ENCODE measurements at regions not wholly inside any gene's neighbourhood (a gene's known extent, or its start where the extent isn't known, plus 50 kb on each side); places are given as distances from the start of the nearest gene placed in this dataset.

DNA sequence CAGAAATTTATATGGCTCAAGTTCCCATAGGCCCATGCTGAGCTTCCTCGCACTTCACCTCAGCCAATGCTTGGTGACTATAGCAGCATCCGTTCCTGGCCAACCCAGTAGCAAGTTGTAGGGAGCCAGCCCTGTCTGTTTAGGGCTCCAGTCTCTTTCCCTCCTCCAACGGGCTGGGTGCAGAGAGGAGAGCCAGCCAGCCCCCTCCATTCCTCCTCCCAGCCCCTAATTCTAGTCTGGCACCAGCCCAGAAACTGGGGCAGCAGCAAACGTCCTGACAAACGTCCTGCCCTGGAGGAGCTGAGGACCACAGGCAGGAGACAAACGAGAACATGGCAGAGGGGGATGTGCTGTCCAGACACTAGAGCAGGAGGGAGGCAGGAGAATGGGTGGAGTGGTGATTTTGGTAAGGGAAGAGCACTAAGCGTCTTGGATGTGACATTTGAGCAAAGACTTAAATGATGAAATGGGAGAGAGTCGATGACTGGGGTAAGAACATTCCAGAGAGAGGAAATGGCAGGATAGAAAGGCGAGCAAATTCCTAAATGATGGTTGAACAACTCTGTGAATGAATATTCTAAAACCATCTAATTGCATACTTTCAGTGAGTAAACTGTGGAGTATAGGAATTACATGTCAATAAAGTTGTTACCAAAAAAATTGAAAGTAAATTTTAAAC lies 222.5 kb upstream of the DAPK1 start:
- Histone ChIP-seq H4K20me1 (replicated peaks; ENCODE audit: control insufficient read depth, extremely low read depth, insufficient read depth, low read length) (no peaks in the 10 kb centered on the region), H3K9ac (replicated peaks; ENCODE audit: extremely low read depth, insufficient read depth, low read length) (no peak overlapping the region), H3K36me3 (ENCODE audit: control insufficient read depth in 2 of 2, extremely low read depth in 1 of 2, insufficient read depth in 2 of 2, low read length in 2 of 2) (no peaks in the 10 kb centered on the region), H3K79me2 (ENCODE audit: control insufficient read depth, insufficient read depth, low read length) (no peaks in the 10 kb centered on the region), H3K9me3 (replicated peaks; ENCODE audit: control insufficient read depth, insufficient read depth, low read length) (no peaks in the 10 kb centered on the region), H2AFZ (ENCODE audit: low read depth, low read length) (no peak overlapping the region), H3K4me3 (replicated peaks in 1 of 3; ENCODE audit: insufficient read depth in 1 of 3, low read depth in 1 of 3, low read length in 3 of 3) (no peak overlapping the region), H3K4me2 (ENCODE audit: insufficient read depth, low read length) (no peak overlapping the region), H3K4me1 (ENCODE audit: control insufficient read depth, extremely low read depth, insufficient read depth, low read length) (peaks cover 7% of the 10 kb centered on the region), H3K9me1 (replicated peaks; ENCODE audit: control insufficient read depth, extremely low read depth, insufficient read depth, low read length) (no peaks in the 10 kb centered on the region), H3K27ac (ENCODE audit: insufficient read depth, low read depth, low read length) (no peak overlapping the region), H3K27me3 (ENCODE audit: control insufficient read depth in 2 of 2, insufficient read depth in 2 of 2, low read length in 2 of 2) (no peaks in the 10 kb centered on the region)
- TF ChIP-seq POLR2A (IDR thresholded peaks at IDR 0.05; ENCODE audit: low read depth, low read length) (no peak), EZH2 (IDR thresholded peaks at IDR 0.05; ENCODE audit: borderline replicate concordance, low read depth, low read length, severe bottlenecking) (no peak), MYC (IDR thresholded peaks at IDR 0.05; ENCODE audit: low read depth, low read length) (no peak), JUN (IDR thresholded peaks at IDR 0.05; ENCODE audit: borderline replicate concordance, insufficient read depth, insufficient read length, low read depth) (no peak), FOS (IDR thresholded peaks at IDR 0.05; ENCODE audit: borderline replicate concordance, insufficient read depth, low read length) (no peak), GATA2 (IDR thresholded peaks at IDR 0.05; ENCODE audit: insufficient read depth, insufficient read length, low read depth, low read length) (no peak), POLR2AphosphoS5 (IDR thresholded peaks at IDR 0.05; ENCODE audit: insufficient read depth, low read depth, low read length) (no peak)
- TF ChIP-seq, protein P1, sequence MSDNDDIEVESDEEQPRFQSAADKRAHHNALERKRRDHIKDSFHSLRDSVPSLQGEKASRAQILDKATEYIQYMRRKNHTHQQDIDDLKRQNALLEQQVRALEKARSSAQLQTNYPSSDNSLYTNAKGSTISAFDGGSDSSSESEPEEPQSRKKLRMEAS (IDR thresholded peaks at IDR 0.05; ENCODE audit: insufficient read depth, insufficient read length), result no peak
- TF ChIP-seq, protein P2, sequence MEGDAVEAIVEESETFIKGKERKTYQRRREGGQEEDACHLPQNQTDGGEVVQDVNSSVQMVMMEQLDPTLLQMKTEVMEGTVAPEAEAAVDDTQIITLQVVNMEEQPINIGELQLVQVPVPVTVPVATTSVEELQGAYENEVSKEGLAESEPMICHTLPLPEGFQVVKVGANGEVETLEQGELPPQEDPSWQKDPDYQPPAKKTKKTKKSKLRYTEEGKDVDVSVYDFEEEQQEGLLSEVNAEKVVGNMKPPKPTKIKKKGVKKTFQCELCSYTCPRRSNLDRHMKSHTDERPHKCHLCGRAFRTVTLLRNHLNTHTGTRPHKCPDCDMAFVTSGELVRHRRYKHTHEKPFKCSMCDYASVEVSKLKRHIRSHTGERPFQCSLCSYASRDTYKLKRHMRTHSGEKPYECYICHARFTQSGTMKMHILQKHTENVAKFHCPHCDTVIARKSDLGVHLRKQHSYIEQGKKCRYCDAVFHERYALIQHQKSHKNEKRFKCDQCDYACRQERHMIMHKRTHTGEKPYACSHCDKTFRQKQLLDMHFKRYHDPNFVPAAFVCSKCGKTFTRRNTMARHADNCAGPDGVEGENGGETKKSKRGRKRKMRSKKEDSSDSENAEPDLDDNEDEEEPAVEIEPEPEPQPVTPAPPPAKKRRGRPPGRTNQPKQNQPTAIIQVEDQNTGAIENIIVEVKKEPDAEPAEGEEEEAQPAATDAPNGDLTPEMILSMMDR (IDR thresholded peaks at IDR 0.05; ENCODE audit: extremely low read depth in 1 of 2, insufficient read depth in 1 of 2, low read depth in 1 of 2, low read length in 2 of 2), result no peak
- ChIA-PET POLR2A (no interaction called here), CTCF (no interaction called here)
- DNase-seq (ENCODE audit: low read depth, low spot score) (no peak), FAIRE-seq (no peak)
- dilution Hi-C loops (cut with MboI; ENCODE audit: extremely low pct_ligation_motif_present, low sequenced_read_pairs), result no loop called here
- intact Hi-C loops (cut with micrococcal nuclease), result loop anchor here (10.0 kb wide), 1 partner anchor 330 kb away; the partner anchor contains the start of gene GAS1
- BruUV-seq (replicated peaks), result no TSS peak

Measured in endothelial cell of umbilical vein (primary cell).